B cell (primary cell): ENCODE measurements at regions not wholly inside any gene's neighbourhood (a gene's known extent, or its start where the extent isn't known, plus 50 kb on each side); places are given as distances from the start of the nearest gene placed in this dataset.

Source experiments
- CTCF ChIP-seq: fragments of 200-600 bp; IDR thresholded peaks from one replicate; pipeline ENCODE4 v1.8.0; 2022; ENCODE audit warnings: antibody characterized with exemption, mild to moderate bottlenecking
- EZH2 ChIP-seq: IDR thresholded peaks from 2 replicates; pipeline ENCODE4 v1.6.1; 2012; ENCODE audit warnings: borderline replicate concordance, low read depth, mild to moderate bottlenecking, moderate library complexity, low read length; ENCODE audit not compliant: insufficient read depth, poor library complexity, severe bottlenecking

GRCh38 chr15:95946926-95947325 lies 383.6 kb upstream of the NR2F2 start:
- TF ChIP-seq CTCF (no peak), EZH2 (no peak)
